OCI-LY7 (cell line): ENCODE measurements at regions not wholly inside any gene's neighbourhood (a gene's known extent, or its start where the extent isn't known, plus 50 kb on each side); places are given as distances from the start of the nearest gene placed in this dataset.

Experiments
- BruUV-seq: library from RNA; stranded (reverse); fragments of 400-500 nt; replicated peaks from 2 replicates; lab custom pipeline; 2021; lab: Mats Ljungman, UMichigan
- CTCF ChIA-PET: fragments of 300-600 bp; sonication (Branson Sonifier 250); formaldehyde crosslinking; loops from one replicate; lab custom pipeline; 2022; ENCODE audit warnings: antibody characterized with exemption; ENCODE audit not compliant: unreplicated experiment; lab: Charles Lee
- POLR2A ChIA-PET: fragments of 300-600 bp; sonication (Branson Sonifier 250); formaldehyde crosslinking; loops from one replicate; lab custom pipeline; 2022; ENCODE audit warnings: antibody characterized with exemption; lab: Charles Lee
- DNase-seq: peaks from one replicate; pipeline ENCODE4 v3.0.0-alpha.2; 2015; ENCODE audit warnings: low spot score
- H2AFZ ChIP-seq: fragments of 200-600 bp; sonication (generic), shearing (Covaris generic); 2 replicates; pipeline ENCODE4 v1.6.1; 2014; ENCODE audit warnings: mild to moderate bottlenecking, antibody characterized with exemption, low read length, moderate library complexity
- H3K27ac ChIP-seq: fragments of 200-600 bp; sonication (generic); 2 replicates; pipeline ENCODE4 v1.5.1; 2014; ENCODE audit warnings: mixed run types, low read depth, mild to moderate bottlenecking, moderate library complexity, low read length, inconsistent platforms; ENCODE audit not compliant: poor library complexity, severe bottlenecking
- H3K36me3 ChIP-seq: fragments of 200-600 bp; sonication (generic); 2 replicates; pipeline ENCODE4 v1.6.1; 2014; ENCODE audit warnings: mild to moderate bottlenecking, antibody characterized with exemption, low read length, moderate library complexity, mixed read lengths; ENCODE audit not compliant: insufficient read depth
- H3K4me1 ChIP-seq: fragments of 200-600 bp; sonication (generic); 2 replicates; pipeline ENCODE4 v1.5.1; 2014; ENCODE audit warnings: mild to moderate bottlenecking, low read length; ENCODE audit not compliant: insufficient read depth, poor library complexity, severe bottlenecking
- H3K4me2 ChIP-seq: fragments of 200-600 bp; sonication (generic); 2 replicates; pipeline ENCODE4 v1.6.1; 2014; ENCODE audit warnings: mild to moderate bottlenecking, low read length
- H3K4me3 ChIP-seq: fragments of 200-600 bp; sonication (generic); 2 replicates; pipeline ENCODE4 v1.5.1; 2014; ENCODE audit warnings: mild to moderate bottlenecking, low read depth, low read length; ENCODE audit not compliant: poor library complexity, severe bottlenecking
- H3K79me2 ChIP-seq: fragments of 200-600 bp; sonication (generic); 2 replicates; pipeline ENCODE4 v1.6.1; 2016; ENCODE audit warnings: low read depth, mild to moderate bottlenecking, low read length, moderate library complexity, mixed read lengths; ENCODE audit not compliant: insufficient read depth
- H3K9me2 ChIP-seq: fragments of 200-600 bp; sonication (generic); 2 replicates; pipeline ENCODE4 v1.6.1; 2016; ENCODE audit warnings: mild to moderate bottlenecking, low read length, mixed read lengths; ENCODE audit not compliant: insufficient read depth
- H3K9me3 ChIP-seq: fragments of 200-600 bp; sonication (generic); 2 replicates; pipeline ENCODE4 v1.6.1; 2014; ENCODE audit warnings: mild to moderate bottlenecking, mixed run types, low read length, mixed read lengths
- H4K20me1 ChIP-seq: fragments of 200-600 bp; sonication (generic); 2 replicates; pipeline ENCODE4 v1.6.1; 2014; ENCODE audit warnings: mild to moderate bottlenecking, antibody characterized with exemption, low read length, moderate library complexity, mixed read lengths; ENCODE audit not compliant: insufficient read depth
- CTCF ChIP-seq: fragments of 200-600 bp; sonication (generic); conservative IDR thresholded peaks from 2 replicates; pipeline ENCODE4 v1.5.1; 2014; ENCODE audit warnings: mild to moderate bottlenecking, antibody characterized with exemption, low read length, moderate library complexity, mixed read lengths
- EZH2phosphoT487 ChIP-seq: fragments of 200-600 bp; sonication (generic); IDR thresholded peaks from 2 replicates; pipeline ENCODE4 v1.6.1; 2018; ENCODE audit warnings: low read depth, borderline replicate concordance, mild to moderate bottlenecking, mixed run types, antibody characterized with exemption, low read length, moderate library complexity, mixed read lengths
- intact Hi-C: fragments of 100-400 bp; cut with micrococcal nuclease; formaldehyde crosslinking; loops from one replicate; pipeline ENCODE4 v1.10.0; 2022; ENCODE audit not compliant: unreplicated experiment

DNA sequence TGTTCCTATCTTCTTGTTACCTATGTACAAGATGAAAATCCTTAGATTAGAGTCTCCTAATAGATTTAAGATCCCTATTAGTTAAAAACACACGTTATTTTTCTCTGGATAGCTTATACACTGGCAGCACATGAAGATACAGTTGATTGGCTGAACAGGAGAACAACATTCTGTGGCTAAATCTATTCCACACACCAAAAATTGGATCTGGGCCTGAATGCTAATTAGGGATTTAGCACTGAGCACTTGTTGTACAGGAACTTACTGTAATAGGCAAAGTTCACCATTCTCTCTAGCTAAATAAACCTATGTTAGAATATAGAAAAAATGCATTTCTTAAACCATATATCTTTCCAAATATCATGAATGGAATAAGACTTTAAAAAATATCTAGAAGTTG lies 117.1 kb upstream of the PTGFR start:
- H3K79me2 ChIP-seq: no peaks in the 10 kb centered on the region
- intact Hi-C loops: no loop called here
- no peaks in the 10 kb centered on the region for H3K36me3 ChIP-seq
- H3K27ac ChIP-seq: no peak overlapping the region
- BruUV-seq: no TSS peak
- H3K9me2 ChIP-seq: no peaks in the 10 kb centered on the region
- no peaks in the 10 kb centered on the region for H3K4me1 ChIP-seq
- H4K20me1 ChIP-seq: no peaks in the 10 kb centered on the region
- DNase-seq: no peak
- no peak overlapping the region for H3K4me2 ChIP-seq
- no peak overlapping the region for H3K4me3 ChIP-seq
- CTCF ChIA-PET: no interaction called here
- TF ChIP-seq CTCF: no peak
- no peak for TF ChIP-seq EZH2phosphoT487
- no peak overlapping the region for H2AFZ ChIP-seq
- H3K9me3 ChIP-seq: no peaks in the 10 kb centered on the region
- POLR2A ChIA-PET: no interaction called here

DNA sequence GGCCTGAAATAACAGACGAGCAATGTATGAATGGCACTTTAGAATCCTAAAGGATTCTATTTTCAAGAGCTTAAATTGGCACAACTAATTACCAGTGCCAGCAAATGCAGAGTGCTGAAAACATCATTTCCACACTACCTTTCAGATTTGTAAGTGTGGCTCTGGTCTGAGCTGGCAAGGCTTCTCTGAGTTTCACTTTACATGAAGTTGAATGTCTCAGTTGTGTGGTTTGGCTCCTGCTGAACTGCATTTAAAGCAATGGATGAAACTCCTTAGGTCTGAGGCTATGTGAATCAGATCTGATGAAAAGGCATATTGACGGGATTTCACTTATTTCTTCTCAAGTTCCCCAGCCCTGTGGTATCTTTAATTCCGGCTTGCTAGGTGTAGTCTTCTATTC lies 114.8 kb upstream of the PTGFR start:
- no peak overlapping the region for H3K4me2 ChIP-seq
- H3K36me3 ChIP-seq: no peaks in the 10 kb centered on the region
- no peaks in the 10 kb centered on the region for H3K79me2 ChIP-seq
- H3K4me3 ChIP-seq: no peak overlapping the region
- DNase-seq: no peak
- ChIA-PET POLR2A (interaction anchor here (0.6 kb wide), 1 partner anchor 459 kb away, joined by 3 read pairs; no protein-coding TSS in a partner anchor), CTCF (no interaction called here)
- no peak overlapping the region for H3K27ac ChIP-seq
- BruUV-seq: no TSS peak
- no peak overlapping the region for H2AFZ ChIP-seq
- no peaks in the 10 kb centered on the region for H3K9me2 ChIP-seq
- TF ChIP-seq EZH2phosphoT487 (no peak), CTCF (no peak)
- H4K20me1 ChIP-seq: no peaks in the 10 kb centered on the region
- no peaks in the 10 kb centered on the region for H3K9me3 ChIP-seq
- intact Hi-C loops: no loop called here
- no peaks in the 10 kb centered on the region for H3K4me1 ChIP-seq

GRCh38 chr1:78377356-78377928 lies 113.3 kb upstream of the PTGFR start:
- no peak for DNase-seq
- no peak overlapping the region for H3K27ac ChIP-seq
- H2AFZ ChIP-seq: no peak overlapping the region
- TF ChIP-seq EZH2phosphoT487 (no peak), CTCF (no peak)
- no peak overlapping the region for H3K4me2 ChIP-seq
- no TSS peak for BruUV-seq
- intact Hi-C loops: no loop called here
- no peaks in the 10 kb centered on the region for H4K20me1 ChIP-seq
- ChIA-PET CTCF (no interaction called here), POLR2A (no interaction called here)
- no peaks in the 10 kb centered on the region for H3K9me3 ChIP-seq
- no peaks in the 10 kb centered on the region for H3K79me2 ChIP-seq
- no peaks in the 10 kb centered on the region for H3K4me1 ChIP-seq
- no peaks in the 10 kb centered on the region for H3K9me2 ChIP-seq
- no peaks in the 10 kb centered on the region for H3K36me3 ChIP-seq
- no peak overlapping the region for H3K4me3 ChIP-seq
